Islet precursor cell (in vitro differentiated cells): ENCODE measurements at regions not wholly inside any gene's neighbourhood (a gene's known extent, or its start where the extent isn't known, plus 50 kb on each side); places are given as distances from the start of the nearest gene placed in this dataset.
A peak's percentile ranks its signal among the peaks of the same experiment; 100 is the strongest.

Experiments
- DNase-seq: peaks from one replicate; pipeline ENCODE4 v3.0.0-alpha.2; 2018

DNA sequence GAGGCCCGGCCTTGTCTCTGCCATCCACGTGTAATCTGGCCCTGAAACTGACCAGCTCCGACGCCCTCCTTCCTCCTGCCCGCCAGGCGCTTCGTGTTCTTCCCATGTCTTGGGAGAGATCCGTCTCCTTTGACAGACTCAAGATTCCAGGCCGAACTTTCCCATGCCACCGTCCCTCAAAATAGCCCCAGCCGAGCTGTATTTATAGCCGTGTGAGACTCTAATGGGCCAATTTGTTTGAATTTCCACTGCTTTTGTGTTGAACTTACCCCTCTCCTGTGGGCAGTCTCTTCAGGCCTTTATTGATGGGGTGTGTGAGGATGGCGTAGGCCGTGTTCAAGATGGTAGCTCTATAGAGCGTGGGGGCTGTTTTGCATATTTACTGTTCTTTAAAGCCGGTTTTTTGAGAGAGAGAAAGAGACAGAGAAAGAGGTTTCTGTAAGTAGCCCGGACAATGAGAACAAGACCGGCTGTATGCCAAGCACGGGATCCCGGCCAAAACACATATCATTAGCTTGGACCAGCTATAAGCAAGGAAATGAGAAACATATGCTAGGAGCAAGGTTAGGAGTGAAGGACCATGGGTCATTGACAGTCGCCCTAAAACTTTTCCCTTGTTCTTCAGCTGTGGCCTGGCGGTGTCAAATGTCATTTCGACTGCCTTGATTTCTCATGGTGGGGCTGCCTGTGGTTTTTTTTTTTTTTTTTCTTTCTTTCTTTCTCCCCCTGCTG lies 124.5 kb upstream of the ZFHX3 start:
- peak; percentile 69 for DNase-seq

DNA sequence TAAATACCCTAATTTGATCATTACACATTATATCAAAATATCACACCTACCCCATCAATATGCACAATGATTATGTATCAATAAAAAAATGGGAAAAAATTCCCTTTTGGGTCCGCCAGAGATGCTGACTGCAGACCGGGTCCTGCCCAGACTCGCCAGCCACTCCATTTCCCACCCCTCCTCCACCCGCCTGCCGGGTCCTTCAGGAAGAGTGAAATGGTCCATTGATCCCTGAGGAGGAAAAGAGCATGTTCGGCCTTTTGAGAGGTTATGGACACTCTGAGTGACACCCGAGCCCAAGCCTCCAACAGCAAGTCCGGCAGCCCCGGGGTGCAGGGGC lies 123.9 kb upstream of the ZFHX3 start:
- no peak for DNase-seq

DNA sequence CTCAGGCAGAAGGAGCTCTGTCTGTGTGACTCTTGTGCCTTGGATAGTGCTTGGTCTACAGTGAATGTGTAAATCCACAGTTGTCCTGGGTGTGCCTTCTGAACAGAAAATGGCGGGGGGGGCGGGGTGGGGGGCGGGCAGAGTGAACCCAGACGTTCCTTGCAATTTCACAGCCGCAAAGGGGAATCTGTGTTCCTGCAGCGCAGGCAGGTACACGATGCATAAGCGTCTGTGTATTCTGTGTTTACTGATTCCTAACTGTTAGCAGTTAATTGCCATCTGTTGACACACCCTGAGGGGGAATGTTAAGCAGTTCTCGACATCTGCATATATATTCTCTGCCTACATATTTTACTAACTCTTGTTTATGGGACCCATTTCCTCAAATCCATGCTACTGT lies 123.5 kb upstream of the ZFHX3 start:
- peak; percentile 89 for DNase-seq

DNA sequence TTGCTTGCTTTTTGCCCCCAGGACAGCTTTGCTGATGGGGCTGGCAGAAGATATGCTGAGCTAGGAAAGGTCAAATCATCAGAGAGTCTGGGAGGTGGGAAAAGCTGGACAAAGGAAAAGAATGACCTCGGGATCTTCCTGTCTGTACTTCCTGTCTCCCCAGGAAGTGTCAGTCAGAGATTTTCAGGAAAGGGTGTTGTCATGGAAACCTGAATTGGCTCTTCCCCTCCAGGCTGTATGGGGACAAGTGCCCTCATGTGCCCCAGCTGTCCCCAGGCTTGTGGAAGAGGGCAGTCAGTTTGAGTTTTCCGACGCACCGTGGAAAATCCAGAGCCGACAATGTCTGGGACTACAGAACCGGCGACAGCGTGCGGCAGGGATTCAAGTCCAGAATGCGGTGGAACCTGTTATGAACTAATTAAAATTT lies 122.7 kb upstream of the ZFHX3 start:
- DNase-seq, result peak; percentile 67

DNA sequence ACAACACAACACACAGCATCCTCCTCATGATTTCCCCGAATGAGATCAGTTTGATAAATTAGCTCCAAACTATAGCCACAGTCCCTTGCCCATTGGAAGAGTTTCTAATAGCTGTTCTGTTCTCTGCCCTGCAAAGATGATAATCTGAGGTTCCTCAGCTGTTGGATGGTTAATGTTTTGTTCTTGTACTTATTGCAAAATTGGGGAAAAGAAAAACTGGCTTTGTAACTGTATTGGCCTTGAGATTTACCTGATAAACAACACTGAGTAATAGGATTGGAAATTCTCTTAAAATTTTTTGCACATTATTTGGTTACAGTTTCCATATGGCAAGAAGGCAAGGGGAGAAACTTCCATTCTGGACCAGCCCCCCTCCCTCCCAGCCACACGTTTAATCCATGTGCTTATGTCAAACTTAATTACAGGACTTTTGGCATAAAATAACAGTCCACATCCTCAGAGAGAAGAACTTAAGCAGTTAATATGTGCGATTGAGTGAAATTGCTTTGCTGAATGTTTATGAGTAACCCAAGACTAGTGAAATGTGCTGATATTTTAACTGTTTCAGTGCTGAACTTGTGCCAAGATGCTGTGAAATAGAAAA lies 119.1 kb upstream of the ZFHX3 start:
- no peak for DNase-seq

DNA sequence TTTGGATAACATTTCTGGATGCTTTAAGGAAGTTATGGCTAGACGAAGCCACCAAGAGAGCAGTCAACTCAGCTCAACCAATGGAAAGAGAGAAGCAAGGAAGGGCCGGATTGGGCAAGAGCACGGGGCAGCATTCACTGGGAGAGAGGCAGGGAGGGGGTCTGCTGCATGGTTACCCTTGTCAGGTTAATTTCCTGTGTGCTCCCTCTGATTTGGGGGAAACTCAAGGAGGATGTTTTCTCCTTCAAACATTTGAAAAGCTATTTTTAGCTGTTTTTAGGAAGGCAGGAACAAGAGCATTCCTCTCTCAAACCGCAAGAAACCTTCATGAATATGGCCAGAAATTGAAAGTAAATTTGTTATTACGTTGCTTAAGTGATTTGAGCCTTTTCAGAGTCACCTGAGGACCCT lies 118.5 kb upstream of the ZFHX3 start:
- DNase-seq, result no peak

DNA sequence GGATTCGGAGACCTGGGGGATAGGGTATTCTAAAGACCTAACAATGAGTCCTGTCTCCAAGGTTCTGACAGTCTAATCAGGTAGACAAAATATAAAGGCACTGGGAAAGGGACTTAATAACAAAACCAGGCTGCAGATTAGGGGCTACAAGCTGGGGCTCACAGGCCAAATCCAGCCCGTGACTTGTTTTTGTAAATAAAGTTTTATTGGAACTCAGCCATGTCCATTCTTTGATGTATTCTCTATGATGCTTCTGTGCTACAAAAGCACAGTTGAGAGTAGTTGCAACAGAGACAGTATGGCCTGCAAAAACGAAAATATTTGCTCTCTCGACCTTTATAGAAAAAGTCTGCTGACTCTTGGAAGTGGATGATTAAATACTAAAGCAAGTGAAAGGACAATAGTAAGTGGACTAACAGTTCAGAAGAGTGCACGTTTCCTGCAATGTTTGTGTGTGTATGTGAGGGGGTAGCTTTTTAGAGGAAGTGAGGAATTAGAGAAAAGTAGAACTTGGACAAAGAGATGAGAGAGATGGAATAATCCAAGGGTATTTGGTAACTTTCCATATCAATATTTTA lies 115.4 kb upstream of the ZFHX3 start:
- no peak for DNase-seq

DNA sequence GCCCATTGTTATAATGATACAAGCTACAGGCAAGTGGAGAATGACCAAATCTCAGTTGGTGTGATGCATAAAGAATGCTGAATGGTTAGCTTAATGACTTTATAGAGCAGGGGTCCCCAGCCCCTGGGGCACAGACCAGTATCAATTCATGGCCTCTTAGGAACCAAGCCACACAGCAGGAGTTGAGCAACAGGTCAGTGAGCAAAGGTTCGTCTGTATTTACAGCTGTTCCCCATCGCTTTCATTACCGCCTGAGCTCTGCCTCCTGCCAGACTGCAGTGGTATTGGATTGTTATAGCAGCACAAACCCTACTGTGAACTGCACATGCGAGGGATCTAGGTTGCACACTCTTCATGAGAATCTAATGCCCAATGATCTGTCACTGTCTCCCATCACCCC lies 114.0 kb upstream of the ZFHX3 start:
- no peak for DNase-seq

DNA sequence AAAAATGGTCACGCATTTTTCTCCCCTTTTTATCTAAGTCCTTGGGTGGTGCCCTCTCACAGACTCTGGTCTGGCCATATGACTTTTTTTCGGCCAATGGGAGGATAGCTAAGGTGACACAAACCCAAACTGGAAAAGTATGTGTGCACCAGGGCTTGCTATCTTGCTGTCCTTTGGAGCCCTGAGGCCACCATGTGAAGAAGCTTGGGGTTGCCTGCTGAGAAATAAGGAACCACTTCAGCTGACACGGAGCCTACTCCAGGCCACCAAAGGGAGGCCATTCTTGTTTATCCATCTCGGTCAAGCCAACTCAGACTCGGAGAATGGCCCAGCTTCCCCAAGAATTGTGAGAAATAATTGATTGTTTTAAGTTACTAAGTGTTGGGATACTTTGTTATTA lies 111.4 kb upstream of the ZFHX3 start:
- no peak for DNase-seq

DNA sequence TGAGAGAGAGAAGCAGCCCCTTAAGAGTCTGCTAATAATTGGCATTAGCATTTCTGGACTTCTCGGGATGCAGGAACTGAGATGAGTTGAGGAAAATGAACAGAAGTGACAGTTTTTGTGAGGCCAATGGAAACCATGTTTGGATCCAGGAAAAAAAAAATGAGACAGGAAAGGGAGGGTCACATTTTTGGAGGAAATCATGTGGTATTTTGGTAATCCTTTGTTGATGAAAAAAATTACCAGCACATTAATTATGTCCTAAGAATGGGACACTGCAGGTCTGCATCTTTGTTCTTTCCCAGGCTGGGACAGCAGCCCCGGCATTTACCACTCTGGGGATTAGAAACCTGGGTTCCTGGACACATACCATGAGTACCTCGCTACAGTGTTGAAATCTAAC lies 109.9 kb upstream of the ZFHX3 start:
- DNase-seq, result no peak

DNA sequence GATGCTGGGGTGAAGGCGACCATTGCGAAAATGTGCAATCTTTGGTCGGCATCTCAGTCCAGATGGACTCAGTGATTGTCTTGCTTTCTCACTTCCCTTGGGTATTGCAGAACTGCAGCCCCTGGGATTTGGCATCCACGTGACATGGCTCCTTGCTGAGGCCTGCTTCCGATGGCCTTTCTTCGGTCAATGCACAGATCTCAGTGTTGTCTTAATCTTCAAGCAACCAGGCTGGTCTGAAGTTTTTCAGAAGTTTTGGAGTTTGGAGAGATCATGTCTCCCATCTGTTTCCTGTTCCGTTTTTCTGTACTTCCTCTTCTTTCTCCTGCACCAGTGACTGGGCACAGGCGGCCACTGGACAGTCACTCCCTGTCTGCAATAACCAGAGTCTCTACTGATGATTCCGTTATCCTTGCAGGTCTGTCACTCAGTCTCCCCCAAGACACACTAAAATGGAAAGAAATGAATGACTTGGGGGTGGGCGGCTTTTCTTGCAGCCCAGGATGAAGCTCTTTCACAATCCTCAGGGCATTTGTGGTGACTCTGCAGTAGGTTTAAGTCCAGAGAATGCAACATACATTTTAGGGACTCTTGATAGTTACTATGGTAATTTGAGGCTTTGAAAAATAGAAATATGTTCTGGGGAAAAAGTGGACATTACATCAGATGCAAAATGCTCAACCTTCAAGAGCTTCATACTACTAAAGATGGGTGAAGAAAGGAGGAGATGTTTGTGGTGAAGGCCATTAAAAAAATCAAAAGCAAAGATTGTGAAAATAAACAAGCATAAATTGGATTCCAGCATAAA lies 106.3 kb upstream of the ZFHX3 start:
- DNase-seq, result no peak

DNA sequence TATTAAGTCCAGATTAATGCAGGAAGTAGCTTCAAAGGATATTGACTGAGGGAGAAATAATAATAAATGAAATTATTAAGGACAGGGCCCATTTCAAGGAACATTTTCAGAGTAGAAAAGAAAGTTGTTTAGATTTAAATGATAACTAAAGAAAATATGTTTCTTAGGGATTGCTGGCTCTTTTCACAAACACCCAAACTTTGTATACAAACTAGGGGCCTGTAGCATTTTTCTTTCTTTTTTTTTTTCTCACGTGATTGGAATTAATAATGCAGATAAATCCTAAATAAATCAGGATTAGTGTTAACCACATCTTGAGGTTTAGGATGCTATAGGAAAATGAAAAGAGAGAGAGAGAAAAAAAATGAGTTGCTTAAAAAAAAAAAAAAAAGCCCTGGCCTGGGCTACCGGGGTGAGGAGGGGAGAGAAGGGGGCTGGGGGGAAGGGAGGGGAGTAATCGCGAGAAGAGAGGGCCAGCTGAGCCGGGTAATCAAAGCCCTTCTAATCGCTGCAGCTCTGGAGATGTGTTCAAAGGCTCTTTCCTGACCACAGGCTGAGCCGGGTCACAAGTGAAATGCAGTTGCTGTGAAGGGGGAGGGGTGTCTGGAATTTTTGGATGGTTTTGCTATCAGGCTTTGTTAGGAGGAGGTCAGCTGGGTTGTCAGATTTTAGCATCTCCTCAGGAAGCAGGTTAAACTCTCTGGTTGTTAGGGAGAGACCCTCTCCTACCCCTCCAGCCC lies 104.6 kb upstream of the ZFHX3 start:
- peak; percentile 95 for DNase-seq

DNA sequence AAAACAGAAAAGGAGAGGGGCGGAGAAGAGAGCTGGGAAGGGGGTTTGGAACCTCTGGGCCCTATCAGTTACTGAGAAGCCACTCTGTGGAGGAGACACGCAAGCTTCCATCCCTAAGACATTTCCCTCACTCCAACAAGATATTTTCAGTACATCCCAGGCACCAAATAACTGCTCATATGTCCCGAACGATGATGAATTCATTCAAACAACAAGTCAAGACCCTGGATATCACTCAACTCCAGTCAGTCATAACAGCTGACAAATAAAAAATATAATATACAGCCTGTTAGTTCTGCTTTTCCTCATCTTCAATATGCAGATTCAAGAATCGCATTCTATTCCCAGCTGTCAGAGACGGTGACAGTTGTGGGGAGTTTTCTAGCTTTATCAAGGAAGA lies 104.0 kb upstream of the ZFHX3 start:
- DNase-seq, result no peak

DNA sequence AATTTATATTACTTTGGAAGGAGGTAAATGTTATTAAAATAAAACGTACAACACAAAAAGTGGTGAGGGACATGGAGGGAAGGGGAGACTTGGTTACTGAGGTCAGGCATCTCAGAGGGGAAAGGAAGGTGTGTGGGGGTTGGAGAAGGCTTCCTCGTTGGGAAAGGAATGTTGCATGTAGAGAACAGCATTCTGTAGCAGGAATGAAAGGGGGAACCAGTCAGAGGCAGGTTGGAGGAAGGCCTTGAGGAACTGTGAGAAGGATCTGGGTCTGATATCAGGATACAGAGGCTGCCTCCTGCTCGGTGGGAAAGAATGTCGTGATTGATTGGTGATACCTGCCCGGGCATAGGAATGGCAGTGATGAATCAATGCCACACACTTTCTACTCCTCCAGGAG lies 103.3 kb upstream of the ZFHX3 start:
- DNase-seq, result peak; percentile 58

DNA sequence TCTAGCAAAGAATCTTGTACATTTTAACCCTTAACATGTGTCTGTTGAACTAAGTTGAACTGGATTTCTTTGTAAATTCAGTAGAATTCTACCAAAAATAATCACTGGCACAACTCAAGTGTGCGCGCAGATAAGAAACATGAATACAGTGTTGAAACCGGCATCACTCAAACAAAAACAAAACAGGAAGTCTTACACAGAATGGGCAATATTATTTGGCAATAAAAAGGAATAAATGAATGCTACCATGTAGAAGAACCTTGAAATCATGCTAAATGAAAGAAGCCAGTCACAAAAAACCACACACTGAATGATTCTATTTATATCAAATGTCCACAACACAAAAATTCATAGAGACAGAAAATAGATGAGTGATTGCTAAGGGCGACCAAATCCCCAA lies 102.9 kb upstream of the ZFHX3 start:
- no peak for DNase-seq

DNA sequence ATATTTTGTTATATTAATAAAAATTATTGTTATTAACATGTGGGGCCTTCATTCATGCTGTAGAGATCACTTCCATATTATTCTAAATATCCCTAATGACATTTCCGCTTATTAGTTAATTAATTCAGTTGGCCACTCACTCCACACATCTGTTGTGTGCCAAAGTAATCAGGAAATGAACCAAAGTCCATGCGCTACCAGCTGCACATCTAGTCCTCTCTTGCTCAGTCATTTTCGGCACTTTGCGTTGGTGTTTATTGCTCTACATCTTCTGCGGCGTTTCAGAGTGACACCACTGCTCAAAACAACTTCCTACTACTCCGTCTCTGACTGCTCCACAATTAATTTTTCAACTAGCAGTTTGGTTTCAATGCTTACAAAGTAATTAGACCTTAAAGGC lies 101.4 kb upstream of the ZFHX3 start:
- DNase-seq, result no peak

DNA sequence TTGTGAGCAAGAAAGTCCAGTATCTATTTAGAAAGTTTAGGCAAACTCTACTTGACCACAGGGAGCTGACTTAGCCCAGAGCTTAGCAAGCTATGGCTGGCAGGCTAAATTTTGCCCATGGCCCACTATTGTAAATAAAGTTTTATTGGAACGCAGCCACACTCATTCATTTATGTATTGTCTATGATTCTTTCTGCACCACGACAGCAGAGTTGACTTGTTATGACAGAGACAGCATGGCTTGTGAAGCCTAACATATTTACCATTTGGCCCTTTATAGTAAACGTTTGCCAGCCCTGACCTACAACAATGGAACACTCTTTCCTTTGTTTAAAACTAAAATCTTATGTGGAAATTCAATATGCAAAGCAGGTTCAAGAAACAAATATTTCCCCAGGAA lies 100.0 kb upstream of the ZFHX3 start:
- no peak for DNase-seq

DNA sequence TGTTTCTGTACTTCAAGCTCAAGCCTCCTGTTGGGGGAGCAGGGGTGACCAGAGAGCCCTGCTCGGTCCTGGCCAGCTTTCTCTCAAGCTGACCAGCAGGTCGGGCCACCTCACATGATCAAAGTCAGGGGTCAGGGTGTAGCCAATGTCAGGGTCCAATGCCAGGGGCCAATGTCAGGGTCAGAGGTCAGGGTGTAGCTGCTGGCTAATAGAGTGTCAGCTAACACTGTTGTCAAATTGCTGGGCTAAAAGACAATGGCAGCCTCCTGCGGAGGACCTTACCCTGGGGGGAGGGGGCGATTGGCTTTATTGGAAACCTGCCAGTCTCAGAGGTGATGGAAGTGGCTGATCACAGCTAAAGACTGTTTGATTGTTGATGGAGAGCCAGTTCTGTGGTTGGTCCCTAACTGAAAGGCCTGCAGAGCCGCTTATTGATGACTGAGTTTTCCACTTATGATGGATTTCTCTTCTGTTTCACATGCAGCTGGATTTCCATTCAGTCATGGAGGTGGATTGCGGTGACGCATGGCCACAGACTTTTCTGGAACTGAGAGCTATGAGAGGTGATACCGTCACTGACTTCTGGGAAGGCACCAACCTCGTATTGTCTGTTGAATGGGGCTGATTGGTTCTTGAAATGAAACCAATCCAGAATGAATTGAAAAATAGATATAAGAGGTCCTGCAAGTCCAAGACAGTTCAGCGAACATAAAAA lies 97.4 kb upstream of the ZFHX3 start:
- DNase-seq, result no peak

DNA sequence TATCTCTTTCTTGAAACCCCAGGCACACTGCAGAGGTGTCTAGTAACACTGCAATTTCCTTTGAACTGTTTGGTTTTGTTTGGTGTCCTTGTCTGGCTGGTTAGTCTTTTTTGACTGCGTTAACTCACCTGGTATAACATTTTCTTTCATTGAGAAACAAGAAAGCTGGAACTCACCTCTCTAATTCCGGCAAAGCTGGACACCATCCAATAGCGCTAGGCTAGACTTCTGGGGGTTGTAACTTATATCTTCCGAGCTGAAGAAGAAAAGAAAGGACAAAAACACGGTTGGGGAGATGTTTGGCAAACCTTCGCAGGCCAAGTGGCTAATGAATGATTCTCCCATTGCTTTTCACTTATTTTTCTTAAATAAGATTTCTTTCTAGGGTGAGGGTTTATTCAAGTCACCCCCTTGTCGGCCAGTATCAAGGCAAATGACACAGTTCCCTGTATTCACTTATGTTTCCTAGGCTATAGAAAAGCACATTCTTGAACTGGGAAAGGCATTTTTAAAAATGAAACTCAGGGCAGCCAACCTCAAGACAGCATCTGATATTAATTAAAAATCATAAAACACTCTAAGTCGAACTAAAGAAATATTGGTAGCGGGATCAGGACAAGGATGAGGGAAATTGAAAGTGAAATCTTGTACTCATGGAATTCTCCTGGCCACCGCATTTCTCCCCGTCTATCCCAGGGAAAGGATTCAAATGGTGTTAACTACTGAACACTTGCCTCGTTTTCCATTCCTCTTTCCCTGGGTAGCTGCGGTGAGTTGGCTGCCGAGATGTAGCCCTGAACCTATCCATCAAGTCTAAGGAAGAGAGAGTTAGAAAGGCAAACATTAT lies 95.9 kb upstream of the ZFHX3 start:
- no peak for DNase-seq

DNA sequence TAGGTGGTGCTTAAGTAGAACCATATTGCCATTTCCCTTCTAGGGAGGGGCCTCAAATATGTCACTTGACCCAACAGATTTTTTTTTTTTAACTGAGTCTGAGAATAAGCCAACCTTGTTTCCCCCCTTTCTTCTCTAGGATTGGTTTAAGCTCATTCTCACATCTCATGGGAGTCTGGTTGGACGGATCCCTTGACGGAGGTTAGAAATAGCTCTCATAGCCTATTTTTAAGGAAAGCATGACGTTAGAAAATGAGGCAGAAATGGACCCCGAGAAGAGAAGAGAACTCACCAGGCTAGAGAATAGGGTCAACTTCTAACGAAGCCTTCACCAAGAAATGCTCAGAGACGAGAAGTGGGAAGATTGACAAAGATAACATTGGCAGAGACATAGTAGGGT lies 95.1 kb upstream of the ZFHX3 start:
- DNase-seq, result no peak

DNA sequence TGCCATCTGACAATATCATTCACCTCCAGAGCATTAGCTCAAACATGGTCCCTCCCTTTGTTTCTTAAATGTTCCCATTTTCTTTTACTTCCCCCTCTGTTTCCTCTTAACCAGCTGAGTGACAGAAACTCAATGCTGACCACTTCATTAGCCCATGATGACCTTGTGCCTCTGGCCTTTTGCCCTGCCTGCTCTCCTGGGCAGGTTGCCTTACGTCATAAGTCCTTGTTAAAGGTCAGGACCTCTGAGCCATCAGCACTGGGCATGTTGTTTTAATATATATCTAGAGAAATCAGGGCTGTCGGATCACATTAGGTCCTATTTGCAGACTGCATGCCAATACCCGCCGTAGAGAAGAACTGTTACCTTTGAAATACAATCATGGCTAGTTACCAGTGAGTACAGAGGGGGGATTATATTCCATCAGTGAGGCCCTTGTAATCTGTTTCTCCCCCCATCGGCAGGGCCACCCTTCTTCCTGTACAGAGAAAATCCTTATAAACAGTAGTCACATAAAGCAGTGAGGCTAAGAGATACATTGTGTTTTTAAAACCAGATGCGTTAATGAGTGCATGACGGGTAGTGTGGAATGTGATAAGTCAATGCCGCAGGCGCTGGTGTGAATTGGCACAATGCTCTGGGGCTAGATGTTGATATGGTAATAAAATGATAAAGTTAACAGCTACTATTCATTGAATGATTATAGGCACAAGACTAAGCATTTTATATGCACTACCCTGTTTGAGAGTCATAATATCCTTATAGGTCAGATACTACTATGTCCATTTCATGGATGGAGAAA lies 94.3 kb upstream of the ZFHX3 start:
- DNase-seq, result no peak
